Esophagus muscularis mucosa (tissue), 4 donors: ENCODE measurements at regions not wholly inside any gene's neighbourhood (a gene's known extent, or its start where the extent isn't known, plus 50 kb on each side); places are given as distances from the start of the nearest gene placed in this dataset.

Experiments
- DNase-seq: peaks from one replicate; pipeline ENCODE4 v3.0.0-alpha.2; 2017; ENCODE audit errors: extremely low spot score
- H3K27ac ChIP-seq, 4 donors: fragments of 200-600 bp; sonication (generic); replicated peaks in 1 of 4; 1 replicate in 3 of 4; 2 replicates in 1 of 4; pipeline ENCODE4 v1.5.1; 2016 to 2019; ENCODE audit warnings: mild to moderate bottlenecking in 1 of 4
- H3K27me3 ChIP-seq, 4 donors: fragments of 200-600 bp; sonication (generic); one replicate each; pipeline versions ENCODE4 v1.5.1 to v1.6.0; 2016 to 2019
- H3K36me3 ChIP-seq, 4 donors: fragments of 200-600 bp; sonication (generic); one replicate each; pipeline ENCODE4 v1.5.1; 2016 to 2019
- H3K4me1 ChIP-seq, 4 donors: fragments of 200-600 bp; sonication (generic); one replicate each; pipeline ENCODE4 v1.5.1; 2016 to 2019
- H3K4me3 ChIP-seq, 4 donors: fragments of 200-600 bp; sonication (generic); 1 replicate in 2 of 4; 2 replicates in 2 of 4; pipeline ENCODE4 v1.5.1; 2016 to 2019; ENCODE audit warnings: mild to moderate bottlenecking in 4 of 4, moderate library complexity in 1 of 4
- H3K9me3 ChIP-seq, 4 donors: fragments of 200-600 bp; sonication (generic); 1 replicate in 3 of 4; 2 replicates in 1 of 4; pipeline ENCODE4 v1.5.1; 2016 to 2019
- CTCF ChIP-seq, 3 experiments: fragments of 200-600 bp in 2 of 3; fragments of 450-650 bp in 1 of 3; sonication (generic) in 2 of 3; IDR thresholded peaks; one replicate each; pipeline ENCODE4 v1.5.1; 2017 to 2019; ENCODE audit warnings: antibody characterized with exemption in 3 of 3, mild to moderate bottlenecking in 2 of 3, moderate library complexity in 1 of 3
- EP300 ChIP-seq: sonication (generic); formaldehyde crosslinking; IDR thresholded peaks from one replicate; pipeline ENCODE4 v1.6.1; 2017; ENCODE audit warnings: antibody characterized with exemption
- POLR2A ChIP-seq: fragments of 450-650 bp; IDR thresholded peaks from one replicate; pipeline ENCODE4 v1.6.1; 2017; ENCODE audit warnings: antibody characterized with exemption, moderate library complexity, mild to moderate bottlenecking, low read depth
- POLR2AphosphoS5 ChIP-seq, 2 donors: sonication (generic); formaldehyde crosslinking; IDR thresholded peaks; one replicate each; pipeline ENCODE4 v1.6.1; 2017; ENCODE audit warnings: antibody characterized with exemption in 2 of 2
- WGBS: methylation state at CpG from one replicate; pipeline ENCODE4 v1.1.5; 2018; 5-methylcytosine and 5-hydroxymethylcytosine counted together
- intact Hi-C: fragments of 100-400 bp; cut with DNase I; formaldehyde crosslinking; loops from one replicate; pipeline ENCODE4 v1.15.1; 2023

DNA sequence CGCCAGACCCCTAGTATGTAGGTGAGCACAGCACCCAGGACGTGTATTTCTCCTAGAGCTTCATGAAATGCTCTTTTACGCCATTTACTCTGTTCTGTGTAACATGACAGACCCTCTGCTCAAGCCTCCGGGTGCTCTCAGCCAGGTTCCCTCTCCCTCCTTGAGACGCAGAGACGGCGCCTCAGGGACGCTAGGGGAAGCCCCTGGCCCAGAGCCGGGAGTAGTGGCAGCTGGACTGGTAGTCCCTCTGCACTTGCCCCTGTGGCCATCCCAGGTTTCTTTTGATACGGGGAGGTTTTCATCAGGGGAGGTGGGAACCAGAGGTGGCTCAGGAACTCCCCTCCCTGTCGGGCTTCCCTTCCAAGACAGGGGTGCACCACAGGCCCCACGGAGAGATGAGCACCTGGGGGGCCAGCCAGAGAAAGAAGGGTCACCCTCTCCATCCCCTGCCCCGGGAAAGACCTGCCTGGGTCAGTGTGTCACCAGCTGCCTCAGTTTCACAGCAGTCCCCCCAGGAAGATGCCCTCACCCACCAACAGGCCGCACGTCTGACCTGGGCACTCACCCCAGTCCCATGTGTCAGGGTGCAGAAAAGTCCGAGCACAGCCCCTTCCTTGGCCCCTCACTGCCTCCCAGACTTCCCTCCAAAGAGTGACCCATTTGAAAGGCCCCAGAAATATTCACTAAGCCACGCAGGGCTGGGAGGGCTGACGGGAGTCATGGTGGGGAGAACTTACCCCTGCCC lies 58.1 kb upstream of the AFDN start:
- no peaks in the 10 kb centered on the region for H3K4me1 ChIP-seq
- DNase-seq: no peak
- no peak overlapping the region for H3K4me3 ChIP-seq
- no peaks in the 10 kb centered on the region for H3K9me3 ChIP-seq
- H3K36me3 ChIP-seq: no peaks in the 10 kb centered on the region
- intact Hi-C loops: no loop called here
- peaks cover 0 to 22% (median 0%) of the 10 kb centered on the region in 4 donors for H3K27me3 ChIP-seq
- TF ChIP-seq POLR2AphosphoS5 (IDR thresholded peaks at IDR 0.05) (no peak), EP300 (no peak), CTCF (IDR thresholded peaks at IDR 0.05) (no peak), POLR2A (no peak)
- WGBS: 91% methylated on average over 14 of the region's 18 CpGs
- H3K27ac ChIP-seq: no peak overlapping the region

- intact Hi-C loops: no loop called here
- TF ChIP-seq POLR2AphosphoS5 (IDR thresholded peaks at IDR 0.05): no peak
- no peak for TF ChIP-seq EP300
- Histone ChIP-seq H3K4me3 (no peak overlapping the region), H3K27ac (no peak overlapping the region), H3K9me3 (no peaks in the 10 kb centered on the region), H3K27me3 (peaks cover 0 to 24% (median 0%) of the 10 kb centered on the region in 4 donors), H3K4me1 (no peaks in the 10 kb centered on the region), H3K36me3 (no peaks in the 10 kb centered on the region)
- 90% methylated on average over 9 of the region's 13 CpGs for WGBS
- no peak for DNase-seq
These were observed 57.1 kb upstream of the AFDN start for GRCh38 chr6:167769408-167770190.

DNA sequence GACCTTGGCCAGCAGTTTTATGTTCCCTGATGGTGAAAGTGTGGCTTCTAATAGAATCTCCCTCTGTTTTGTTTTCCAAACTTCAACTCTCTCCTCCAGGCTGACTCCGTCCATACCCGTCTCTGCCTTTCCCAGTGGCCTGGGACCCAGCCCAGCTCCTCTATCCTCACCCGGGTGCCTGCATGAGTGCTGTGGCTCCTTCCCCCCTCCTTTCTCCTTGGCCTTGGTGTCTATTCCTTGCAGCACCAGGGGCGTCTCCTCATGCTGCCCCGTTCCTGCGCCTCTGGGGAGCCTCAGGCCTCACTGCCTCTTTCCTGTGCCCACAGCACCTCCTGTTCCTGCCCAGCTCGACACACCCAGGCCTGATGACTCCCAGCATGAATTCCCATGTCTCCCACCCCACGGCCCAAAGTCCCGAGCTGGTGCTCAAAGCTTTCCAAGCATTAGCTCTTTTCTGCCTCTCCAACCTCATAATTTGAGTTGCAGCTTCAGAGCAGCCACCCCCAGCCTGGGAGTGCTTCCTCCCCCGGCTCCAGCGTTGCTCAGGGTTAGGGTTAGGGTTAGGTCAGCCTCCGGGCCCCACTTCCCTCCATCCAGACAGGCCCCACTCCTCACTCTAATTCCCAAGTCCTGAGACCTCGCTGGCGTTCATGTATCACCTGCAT lies 56.3 kb upstream of the AFDN start:
- whole genome bisulfite sequencing: 88% methylated on average over 14 of the region's 14 CpGs
- H3K9me3 ChIP-seq: no peaks in the 10 kb centered on the region
- no peaks in the 10 kb centered on the region for H3K4me1 ChIP-seq
- no peaks in the 10 kb centered on the region for H3K36me3 ChIP-seq
- no peak for DNase-seq
- H3K27ac ChIP-seq: no peak overlapping the region
- TF ChIP-seq POLR2A (no peak), POLR2AphosphoS5 (IDR thresholded peaks at IDR 0.05) (no peak), CTCF (IDR thresholded peaks at IDR 0.05) (no peak), EP300 (no peak)
- H3K4me3 ChIP-seq: no peak overlapping the region
- peaks cover 0 to 24% (median 0%) of the 10 kb centered on the region in 4 donors for H3K27me3 ChIP-seq
- intact Hi-C loops: no loop called here

- Histone ChIP-seq H3K27ac (no peak overlapping the region), H3K36me3 (no peaks in the 10 kb centered on the region), H3K4me3 (no peak overlapping the region), H3K27me3 (peaks cover 0 to 19% (median 0%) of the 10 kb centered on the region in 4 donors), H3K4me1 (no peaks in the 10 kb centered on the region), H3K9me3 (no peaks in the 10 kb centered on the region)
- intact Hi-C loops: no loop called here
- no peak for DNase-seq
- no peak for TF ChIP-seq CTCF (IDR thresholded peaks at IDR 0.05)
- no peak for TF ChIP-seq EP300
- no peak for TF ChIP-seq POLR2AphosphoS5 (IDR thresholded peaks at IDR 0.05)
- no peak for TF ChIP-seq POLR2A
- WGBS: 98% methylated on average over 11 of the region's 11 CpGs
These were observed 51.8 kb upstream of the AFDN start for GRCh38 chr6:167774881-167775280.
